Mesothelial cell of epicardium (in vitro differentiated cells): ENCODE measurements at regions not wholly inside any gene's neighbourhood (a gene's known extent, or its start where the extent isn't known, plus 50 kb on each side); places are given as distances from the start of the nearest gene placed in this dataset.

Experiments used
- DNase-seq, 2 experiments: peaks; one replicate each; pipeline ENCODE4 v3.0.0; 2021; ENCODE audit warnings: low spot score in 2 of 2; ENCODE audit not compliant: unreplicated experiment in 2 of 2
- H3K27ac Mint-ChIP-seq: 2 replicates; pipeline ENCODE4 v1.8.0; 2021; ENCODE audit warnings: mixed read lengths
- H3K27me3 Mint-ChIP-seq: 2 replicates; pipeline ENCODE4 v1.8.0; 2021; ENCODE audit warnings: low read depth, mixed read lengths
- H3K36me3 Mint-ChIP-seq: 2 replicates; pipeline ENCODE4 v1.8.0; 2021; ENCODE audit warnings: mixed read lengths
- H3K4me1 Mint-ChIP-seq: 2 replicates; pipeline ENCODE4 v1.8.0; 2021; ENCODE audit warnings: mixed read lengths
- H3K4me3 Mint-ChIP-seq: 2 replicates; pipeline ENCODE4 v1.8.0; 2021; ENCODE audit warnings: mild to moderate bottlenecking, moderate library complexity, mixed read lengths
- H3K9me3 Mint-ChIP-seq: 2 replicates; pipeline ENCODE4 v1.8.0; 2021; ENCODE audit warnings: mixed read lengths
- CTCF ChIP-seq: fragments of 200-600 bp; sonication (generic); IDR thresholded peaks from one replicate; pipeline ENCODE4 v1.5.0; 2021; ENCODE audit warnings: antibody characterized with exemption; ENCODE audit not compliant: unreplicated experiment

- no peak overlapping the region for H3K4me3 Mint-ChIP-seq
- peaks cover 2% of the 10 kb centered on the region for H3K4me1 Mint-ChIP-seq
- no peak overlapping the region for H3K27ac Mint-ChIP-seq
- peaks cover 15% of the 10 kb centered on the region for H3K9me3 Mint-ChIP-seq
- no peak for TF ChIP-seq CTCF
- H3K27me3 Mint-ChIP-seq = no peaks in the 10 kb centered on the region
- no peaks in the 10 kb centered on the region for H3K36me3 Mint-ChIP-seq
- DNase-seq = no peak
Measured at GRCh38 chr17:54426296-54426886, 474.3 kb upstream of the TOM1L1 start.

- Mint-ChIP-seq H3K27me3 (no peaks in the 10 kb centered on the region), H3K9me3 (peaks cover 24% of the 10 kb centered on the region), H3K27ac (no peak overlapping the region), H3K36me3 (no peaks in the 10 kb centered on the region), H3K4me3 (no peak overlapping the region), H3K4me1 (no peaks in the 10 kb centered on the region)
- DNase-seq = no peak
- TF ChIP-seq CTCF = no peak
Measured at GRCh38 chr17:54435966-54436365, 464.7 kb upstream of the TOM1L1 start.

GRCh38 chr17:54439816-54440215 lies 460.8 kb upstream of the TOM1L1 start:
- Mint-ChIP-seq H3K9me3 (peaks cover 24% of the 10 kb centered on the region), H3K4me3 (no peak overlapping the region), H3K4me1 (no peaks in the 10 kb centered on the region), H3K27ac (no peak overlapping the region), H3K27me3 (no peaks in the 10 kb centered on the region), H3K36me3 (no peaks in the 10 kb centered on the region)
- no peak for DNase-seq
- no peak for TF ChIP-seq CTCF

- Mint-ChIP-seq H3K4me1 (no peaks in the 10 kb centered on the region), H3K36me3 (no peaks in the 10 kb centered on the region), H3K27ac (no peak overlapping the region), H3K27me3 (no peaks in the 10 kb centered on the region), H3K4me3 (no peak overlapping the region), H3K9me3 (peaks cover 33% of the 10 kb centered on the region)
- DNase-seq = no peak
- no peak for TF ChIP-seq CTCF
Measured at GRCh38 chr17:54451051-54451450, 449.6 kb upstream of the TOM1L1 start.

- Mint-ChIP-seq H3K9me3 (peaks cover 46% of the 10 kb centered on the region), H3K27ac (no peak overlapping the region)
- DNase-seq = no peak
Measured at GRCh38 chr17:54452666-54453348, 447.8 kb upstream of the TOM1L1 start.

More at GRCh38 chr17:54452666-54453348, 447.8 kb upstream of the TOM1L1 start:
- Mint-ChIP-seq H3K27me3 (no peaks in the 10 kb centered on the region), H3K36me3 (peaks cover 2% of the 10 kb centered on the region), H3K4me3 (no peak overlapping the region), H3K4me1 (no peaks in the 10 kb centered on the region)
- TF ChIP-seq CTCF = no peak
